ENCODE measurements at regions not wholly inside any gene's neighbourhood (a gene's known extent, or its start where the extent isn't known, plus 50 kb on each side); places are given as distances from the start of the nearest gene placed in this dataset.

DNA sequence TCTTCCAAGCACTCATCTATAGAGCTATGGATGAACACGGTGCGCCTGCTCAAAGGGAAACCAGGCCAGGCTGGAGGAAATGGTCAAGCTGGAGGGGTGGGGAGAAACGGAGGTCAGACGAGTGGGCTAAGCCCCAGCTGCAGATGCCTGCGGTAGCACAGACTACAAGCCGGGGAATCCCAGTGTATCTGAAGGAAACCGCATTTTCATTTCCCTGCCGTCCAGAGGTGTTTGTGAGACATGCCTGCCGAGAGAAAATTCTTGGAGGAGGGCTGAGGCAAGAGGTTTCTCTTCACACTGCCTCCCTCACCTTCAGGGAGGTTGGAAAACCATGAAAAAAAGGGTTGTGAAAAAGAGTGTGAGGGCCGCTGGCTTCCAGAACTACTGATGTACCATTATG is 102.0 kb upstream of the FOXN3 start:
- peaks cover 8% of the 10 kb centered on the region for H3K36me3 Mint-ChIP-seq (ENCODE audit: low read depth)
- DNase-seq: no peak
- H3K9ac ChIP-seq (ENCODE audit: extremely low read depth, low read length, poor library complexity, severe bottlenecking): no peak overlapping the region
- no peaks in the 10 kb centered on the region for H3K27me3 ChIP-seq (ENCODE audit: control insufficient read depth, insufficient read depth, low read length, poor library complexity, severe bottlenecking)
- H3K4me1 ChIP-seq (ENCODE audit: control insufficient read depth, insufficient read depth, low read length): no peaks in the 10 kb centered on the region
- TF ChIP-seq, protein P1, sequence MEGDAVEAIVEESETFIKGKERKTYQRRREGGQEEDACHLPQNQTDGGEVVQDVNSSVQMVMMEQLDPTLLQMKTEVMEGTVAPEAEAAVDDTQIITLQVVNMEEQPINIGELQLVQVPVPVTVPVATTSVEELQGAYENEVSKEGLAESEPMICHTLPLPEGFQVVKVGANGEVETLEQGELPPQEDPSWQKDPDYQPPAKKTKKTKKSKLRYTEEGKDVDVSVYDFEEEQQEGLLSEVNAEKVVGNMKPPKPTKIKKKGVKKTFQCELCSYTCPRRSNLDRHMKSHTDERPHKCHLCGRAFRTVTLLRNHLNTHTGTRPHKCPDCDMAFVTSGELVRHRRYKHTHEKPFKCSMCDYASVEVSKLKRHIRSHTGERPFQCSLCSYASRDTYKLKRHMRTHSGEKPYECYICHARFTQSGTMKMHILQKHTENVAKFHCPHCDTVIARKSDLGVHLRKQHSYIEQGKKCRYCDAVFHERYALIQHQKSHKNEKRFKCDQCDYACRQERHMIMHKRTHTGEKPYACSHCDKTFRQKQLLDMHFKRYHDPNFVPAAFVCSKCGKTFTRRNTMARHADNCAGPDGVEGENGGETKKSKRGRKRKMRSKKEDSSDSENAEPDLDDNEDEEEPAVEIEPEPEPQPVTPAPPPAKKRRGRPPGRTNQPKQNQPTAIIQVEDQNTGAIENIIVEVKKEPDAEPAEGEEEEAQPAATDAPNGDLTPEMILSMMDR (conservative IDR thresholded peaks at IDR 0.05): no peak
- H3K36me3 ChIP-seq (ENCODE audit: control insufficient read depth, insufficient read depth, low read length): no peaks in the 10 kb centered on the region
- no peak overlapping the region for H3K27ac ChIP-seq (ENCODE audit: low read depth, low read length)
- H3K27me3 Mint-ChIP-seq (ENCODE audit: insufficient read depth): no peaks in the 10 kb centered on the region
- H3K9me3 Mint-ChIP-seq: peaks cover 16% of the 10 kb centered on the region
- no peak overlapping the region for H3K27ac Mint-ChIP-seq
- no peak overlapping the region for H3K4me3 ChIP-seq (ENCODE audit: low read length)
- peaks cover 6% of the 10 kb centered on the region for H3K9me3 ChIP-seq (ENCODE audit: control insufficient read depth, low read length)
- H3K4me3 Mint-ChIP-seq: no peak overlapping the region
- 93 to 100% methylated on average over 3 to 10 of the region's 10 CpGs for WGBS, 2 experiments (ENCODE audit: insufficient coverage in 1 of 2, insufficient read length in 1 of 2)
- H3K4me1 Mint-ChIP-seq: peaks cover 6% of the 10 kb centered on the region

GRCh38 chr14:89516173-89516572 is 99.1 kb upstream of the FOXN3 start:
- no peak overlapping the region for H3K27ac ChIP-seq (ENCODE audit: low read depth, low read length)
- H3K27me3 Mint-ChIP-seq (ENCODE audit: insufficient read depth): no peaks in the 10 kb centered on the region
- H3K36me3 ChIP-seq (ENCODE audit: control insufficient read depth, insufficient read depth, low read length): no peaks in the 10 kb centered on the region
- H3K9me3 ChIP-seq (ENCODE audit: control insufficient read depth, low read length): no peaks in the 10 kb centered on the region
- H3K9ac ChIP-seq (ENCODE audit: extremely low read depth, low read length, poor library complexity, severe bottlenecking): no peak overlapping the region
- no peaks in the 10 kb centered on the region for H3K9me3 Mint-ChIP-seq
- no peaks in the 10 kb centered on the region for H3K27me3 ChIP-seq (ENCODE audit: control insufficient read depth, insufficient read depth, low read length, poor library complexity, severe bottlenecking)
- 85 to 98% methylated on average over 3 to 5 of the region's 5 CpGs for WGBS, 2 experiments (ENCODE audit: insufficient coverage in 1 of 2, insufficient read length in 1 of 2)
- H3K36me3 Mint-ChIP-seq (ENCODE audit: low read depth): peaks cover 6% of the 10 kb centered on the region
- no peaks in the 10 kb centered on the region for H3K4me1 ChIP-seq (ENCODE audit: control insufficient read depth, insufficient read depth, low read length)
- no peak overlapping the region for H3K4me3 ChIP-seq (ENCODE audit: low read length)
- H3K4me3 Mint-ChIP-seq: no peak overlapping the region
- TF ChIP-seq, protein P1 (conservative IDR thresholded peaks at IDR 0.05): no peak
- no peak for DNase-seq
- no peak overlapping the region for H3K27ac Mint-ChIP-seq
- H3K4me1 Mint-ChIP-seq: peaks cover 6% of the 10 kb centered on the region

- Histone ChIP-seq H3K4me1 (ENCODE audit: control insufficient read depth, insufficient read depth, low read length) (no peaks in the 10 kb centered on the region), H3K27me3 (ENCODE audit: control insufficient read depth, insufficient read depth, low read length, poor library complexity, severe bottlenecking) (no peaks in the 10 kb centered on the region), H3K4me3 (ENCODE audit: low read length) (no peak overlapping the region), H3K9ac (ENCODE audit: extremely low read depth, low read length, poor library complexity, severe bottlenecking) (no peak overlapping the region), H3K27ac (ENCODE audit: low read depth, low read length) (no peak overlapping the region), H3K9me3 (ENCODE audit: control insufficient read depth, low read length) (no peaks in the 10 kb centered on the region), H3K36me3 (ENCODE audit: control insufficient read depth, insufficient read depth, low read length) (no peaks in the 10 kb centered on the region)
- Mint-ChIP-seq H3K27me3 (ENCODE audit: insufficient read depth) (no peaks in the 10 kb centered on the region), H3K9me3 (no peaks in the 10 kb centered on the region), H3K36me3 (ENCODE audit: low read depth) (peaks cover 6% of the 10 kb centered on the region), H3K27ac (no peak overlapping the region), H3K4me1 (peaks cover 15% of the 10 kb centered on the region), H3K4me3 (no peak overlapping the region)
- 94 to 97% methylated on average over 10 to 11 of the region's 11 CpGs for WGBS, 2 experiments (ENCODE audit: insufficient coverage in 1 of 2, insufficient read length in 1 of 2)
- no peak for DNase-seq
- TF ChIP-seq, protein P1 (conservative IDR thresholded peaks at IDR 0.05): no peak
Measured at GRCh38 chr14:89514601-89515000, 97.6 kb upstream of the FOXN3 start.
